CD8-positive, alpha-beta memory T cell (primary cell): ENCODE measurements at regions not wholly inside any gene's neighbourhood (a gene's known extent, or its start where the extent isn't known, plus 50 kb on each side); places are given as distances from the start of the nearest gene placed in this dataset.
"Not testable (repeated sequence)": the region's sequence is repeated elsewhere in the genome, so short reads cannot be mapped to it uniquely, and the experiment has no call there.

Experiments
- CTCF ChIA-PET: fragments of 350-600 bp; sonication (Branson Sonifier 250); formaldehyde crosslinking; loops from one replicate; lab custom pipeline; 2021; ENCODE audit warnings: antibody characterized with exemption; lab: Charles Lee
- POLR2A ChIA-PET: fragments of 350-600 bp; sonication (Branson Sonifier 250); formaldehyde crosslinking; loops from one replicate; lab custom pipeline; 2021; ENCODE audit warnings: antibody characterized with exemption; lab: Charles Lee
- DNase-seq, 5 donors: peaks; one replicate each; pipeline versions ENCODE4 v3.0.0 to v3.0.0-alpha.2; 2020 to 2022; ENCODE audit warnings: mixed read lengths in 1 of 5
- H3K27ac ChIP-seq: one replicate; pipeline ENCODE4 v1.7.0; 2013; ENCODE audit warnings: low read depth, mild to moderate bottlenecking, low read length, moderate library complexity
- H3K27me3 ChIP-seq: 2 replicates; pipeline ENCODE4 v1.7.0; 2013; ENCODE audit warnings: low read length, mild to moderate bottlenecking; ENCODE audit not compliant: insufficient read depth, poor library complexity, severe bottlenecking
- H3K36me3 ChIP-seq: 2 replicates; pipeline ENCODE4 v1.7.0; 2013; ENCODE audit warnings: mild to moderate bottlenecking, low read length, moderate library complexity; ENCODE audit not compliant: insufficient read depth
- H3K4me1 ChIP-seq: 2 replicates; pipeline ENCODE4 v1.7.0; 2013; ENCODE audit warnings: mild to moderate bottlenecking, low read length, moderate library complexity; ENCODE audit not compliant: insufficient read depth
- H3K4me3 ChIP-seq: 2 replicates; pipeline ENCODE4 v1.7.0; 2013; ENCODE audit warnings: mild to moderate bottlenecking, low read length
- H3K9me3 ChIP-seq: 2 replicates; pipeline ENCODE4 v1.7.0; 2013; ENCODE audit warnings: mild to moderate bottlenecking, low read length
- H3K27ac Mint-ChIP-seq, 8 donors: one replicate each; pipeline ENCODE4 v1.8.0; 2020 to 2021; ENCODE audit warnings: mixed read lengths in 8 of 8, mild to moderate bottlenecking in 6 of 8, inconsistent platforms in 3 of 8, moderate library complexity in 3 of 8
- H3K27me3 Mint-ChIP-seq, 2 donors: one replicate each; pipeline ENCODE4 v1.8.0; 2020 to 2021; ENCODE audit warnings: mixed read lengths in 2 of 2, mild to moderate bottlenecking in 1 of 2, moderate library complexity in 1 of 2
- H3K36me3 Mint-ChIP-seq, 3 donors: one replicate each; pipeline ENCODE4 v1.8.0; 2020 to 2021; ENCODE audit warnings: mixed read lengths in 3 of 3, inconsistent platforms in 1 of 3, mild to moderate bottlenecking in 1 of 3
- H3K4me1 Mint-ChIP-seq, 3 donors: one replicate each; pipeline ENCODE4 v1.8.0; 2020 to 2021; ENCODE audit warnings: mixed read lengths in 3 of 3, inconsistent platforms in 1 of 3, mild to moderate bottlenecking in 1 of 3
- H3K4me3 Mint-ChIP-seq, 7 donors: one replicate each; pipeline ENCODE4 v1.8.0; 2020 to 2021; ENCODE audit warnings: mixed read lengths in 7 of 7, mild to moderate bottlenecking in 6 of 7, moderate library complexity in 4 of 7, inconsistent platforms in 2 of 7
- H3K9me3 Mint-ChIP-seq, 5 donors: one replicate each; pipeline ENCODE4 v1.8.0; 2020 to 2022; ENCODE audit warnings: mixed read lengths in 5 of 5, mild to moderate bottlenecking in 3 of 5, moderate library complexity in 2 of 5, inconsistent platforms in 1 of 5

DNA sequence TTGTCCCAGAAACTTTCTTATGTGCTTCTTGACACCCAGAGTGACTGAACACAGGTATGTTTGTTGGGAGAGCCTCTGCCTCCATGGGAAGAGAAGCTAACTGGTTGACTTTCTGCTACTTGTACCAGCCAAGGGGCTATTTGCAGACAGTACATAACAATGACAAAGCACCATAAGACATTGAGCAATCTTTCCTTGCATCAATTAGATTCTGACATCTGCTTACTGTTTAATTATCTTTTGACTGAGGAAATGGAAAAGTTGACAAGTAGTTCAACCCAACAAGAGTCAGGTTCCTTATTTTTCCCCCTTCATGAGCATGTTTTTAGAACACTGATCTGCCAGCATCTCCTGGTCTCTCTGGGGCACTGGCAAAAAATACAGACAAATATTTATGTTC lies 157.7 kb downstream of the RPLP1 start:
- no peaks in the 10 kb centered on the region for H3K27me3 ChIP-seq
- H3K27me3 Mint-ChIP-seq: peaks cover 0 to 6% of the 10 kb centered on the region in 2 donors
- H3K27ac ChIP-seq: no peak overlapping the region
- no peaks in the 10 kb centered on the region for H3K36me3 Mint-ChIP-seq
- H3K36me3 ChIP-seq: no peaks in the 10 kb centered on the region
- ChIA-PET POLR2A (interaction anchor here (0.7 kb wide), 1 partner anchor 24 kb away, joined by 4 read pairs; no protein-coding TSS in a partner anchor), CTCF (interaction anchor here (0.6 kb wide), 1 partner anchor 1005 kb away, joined by 3 read pairs; no protein-coding TSS in a partner anchor)
- DNase-seq: no peak
- no peaks in the 10 kb centered on the region for H3K4me1 ChIP-seq
- H3K9me3 Mint-ChIP-seq: no peaks in the 10 kb centered on the region
- no peak overlapping the region for H3K4me3 ChIP-seq
- no peak overlapping the region for H3K27ac Mint-ChIP-seq
- H3K4me3 Mint-ChIP-seq: no peak overlapping the region
- H3K9me3 ChIP-seq: no peaks in the 10 kb centered on the region
- H3K4me1 Mint-ChIP-seq: peaks cover 9 to 12% (median 11%) of the 10 kb centered on the region in 3 donors

- ChIA-PET POLR2A (no interaction called here), CTCF (interaction anchor here (0.6 kb wide), 1 partner anchor 1005 kb away, joined by 3 read pairs; no protein-coding TSS in a partner anchor)
- no peak for DNase-seq
- H3K4me3 Mint-ChIP-seq: no peak overlapping the region
- H3K36me3 Mint-ChIP-seq: no peaks in the 10 kb centered on the region
- H3K27me3 ChIP-seq: no peaks in the 10 kb centered on the region
- H3K9me3 Mint-ChIP-seq: no peaks in the 10 kb centered on the region
- no peaks in the 10 kb centered on the region for H3K9me3 ChIP-seq
- no peak overlapping the region for H3K27ac ChIP-seq
- H3K4me1 ChIP-seq: no peaks in the 10 kb centered on the region
- no peak overlapping the region for H3K4me3 ChIP-seq
- peaks cover 6 to 9% (median 6%) of the 10 kb centered on the region in 3 donors for H3K4me1 Mint-ChIP-seq
- H3K27me3 Mint-ChIP-seq: peaks cover 0 to 8% of the 10 kb centered on the region in 2 donors
- no peaks in the 10 kb centered on the region for H3K36me3 ChIP-seq
- H3K27ac Mint-ChIP-seq: no peak overlapping the region
Measured at GRCh38 chr15:69610858-69611257, 158.2 kb downstream of the RPLP1 start.

GRCh38 chr15:69612112-69612511 lies 159.5 kb downstream of the RPLP1 start:
- no peak overlapping the region for H3K27ac Mint-ChIP-seq
- no peaks in the 10 kb centered on the region for H3K9me3 Mint-ChIP-seq
- no peaks in the 10 kb centered on the region for H3K36me3 Mint-ChIP-seq
- DNase-seq: no peak
- ChIA-PET CTCF (no interaction called here), POLR2A (interaction anchor here (0.7 kb wide), 1 partner anchor 25 kb away, joined by 3 read pairs; no protein-coding TSS in a partner anchor)
- H3K27me3 Mint-ChIP-seq: peaks cover 0 to 8% of the 10 kb centered on the region in 2 donors
- H3K4me1 Mint-ChIP-seq: peaks cover 0 to 3% (median 0%) of the 10 kb centered on the region in 3 donors
- H3K4me3 Mint-ChIP-seq: no peak overlapping the region
- no peaks in the 10 kb centered on the region for H3K27me3 ChIP-seq
- no peaks in the 10 kb centered on the region for H3K36me3 ChIP-seq
- H3K4me1 ChIP-seq: no peaks in the 10 kb centered on the region
- no peak overlapping the region for H3K4me3 ChIP-seq
- no peak overlapping the region for H3K27ac ChIP-seq
- no peaks in the 10 kb centered on the region for H3K9me3 ChIP-seq

DNA sequence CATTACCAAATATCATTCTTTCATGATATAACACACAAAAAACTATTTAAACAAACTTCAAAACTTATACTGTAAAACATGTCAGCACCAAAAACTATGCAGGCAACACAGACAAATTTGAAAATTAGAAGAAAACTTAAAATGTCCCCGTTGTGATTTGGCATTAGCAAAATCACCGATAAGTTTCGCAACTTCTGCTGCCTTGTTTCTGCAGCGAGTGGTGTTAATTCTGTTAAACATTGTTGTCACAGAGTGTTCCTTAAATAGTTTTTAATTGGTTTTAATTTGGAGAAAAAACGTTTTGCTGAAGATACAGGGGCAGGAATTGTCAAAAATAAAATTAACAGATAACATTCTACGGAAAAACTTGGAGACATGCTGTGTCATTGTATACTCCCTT lies 160.6 kb downstream of the RPLP1 start:
- CTCF ChIA-PET: no interaction called here
- no peaks in the 10 kb centered on the region for H3K9me3 Mint-ChIP-seq
- POLR2A ChIA-PET: no interaction called here

GRCh38 chr15:69613988-69614387 lies 161.4 kb downstream of the RPLP1 start:
- POLR2A ChIA-PET: no interaction called here
- Histone ChIP-seq H3K9me3 (no peaks in the 10 kb centered on the region), H3K36me3 (no peaks in the 10 kb centered on the region), H3K4me3 (no peak overlapping the region), H3K4me1 (no peaks in the 10 kb centered on the region), H3K27ac (no peak overlapping the region), H3K27me3 (no peaks in the 10 kb centered on the region)
- no peak overlapping the region for H3K4me3 Mint-ChIP-seq
- H3K36me3 Mint-ChIP-seq: no peaks in the 10 kb centered on the region
- no peaks in the 10 kb centered on the region for H3K9me3 Mint-ChIP-seq
- no peak overlapping the region for H3K27ac Mint-ChIP-seq
- H3K27me3 Mint-ChIP-seq: peaks cover 0 to 8% of the 10 kb centered on the region in 2 donors
- DNase-seq: no peak
- H3K4me1 Mint-ChIP-seq: no peaks in the 10 kb centered on the region
- CTCF ChIA-PET: no interaction called here

More for the DNA sequence above, 160.6 kb downstream of the RPLP1 start:
- no peak overlapping the region for H3K4me3 Mint-ChIP-seq
- peaks cover 0 to 8% of the 10 kb centered on the region in 2 donors for H3K27me3 Mint-ChIP-seq
- no peak overlapping the region for H3K27ac Mint-ChIP-seq
- Histone ChIP-seq H3K27me3 (no peaks in the 10 kb centered on the region), H3K27ac (no peak overlapping the region), H3K4me3 (no peak overlapping the region), H3K9me3 (no peaks in the 10 kb centered on the region), H3K36me3 (no peaks in the 10 kb centered on the region), H3K4me1 (no peaks in the 10 kb centered on the region)
- peaks cover 0 to 3% (median 0%) of the 10 kb centered on the region in 3 donors for H3K4me1 Mint-ChIP-seq
- no peak for DNase-seq
- no peaks in the 10 kb centered on the region for H3K36me3 Mint-ChIP-seq

DNA sequence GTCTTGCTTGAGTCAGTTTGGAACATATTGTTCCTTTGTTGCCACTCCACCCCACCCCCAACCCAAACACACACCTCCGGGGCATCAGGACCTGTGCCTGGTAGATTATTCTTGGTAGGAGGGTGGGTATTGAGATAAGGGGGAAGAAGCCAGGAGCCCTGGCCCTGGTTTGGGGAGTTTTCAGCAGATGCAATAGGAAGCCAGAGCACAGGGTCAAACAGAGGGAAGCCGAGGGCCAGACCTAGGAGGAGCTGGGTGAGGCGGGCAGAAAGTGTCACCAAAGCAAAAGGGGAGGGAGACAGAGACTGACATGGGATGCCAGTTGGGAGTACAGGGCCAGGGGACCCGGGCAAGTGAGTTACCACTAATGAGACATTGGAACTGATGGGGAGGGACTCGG lies 163.1 kb downstream of the RPLP1 start:
- H3K4me1 ChIP-seq: no peaks in the 10 kb centered on the region
- H3K27me3 ChIP-seq: no peaks in the 10 kb centered on the region
- H3K27ac ChIP-seq: no peak overlapping the region
- Mint-ChIP-seq H3K4me3 (no peak overlapping the region), H3K27me3 (peaks cover 0 to 8% of the 10 kb centered on the region in 2 donors), H3K27ac (no peak overlapping the region), H3K9me3 (no peaks in the 10 kb centered on the region), H3K4me1 (no peaks in the 10 kb centered on the region), H3K36me3 (no peaks in the 10 kb centered on the region)
- ChIA-PET POLR2A (no interaction called here), CTCF (interaction anchor here (1.3 kb wide), 1 partner anchor 13 kb away, joined by 3 read pairs; no protein-coding TSS in a partner anchor)
- H3K9me3 ChIP-seq: no peaks in the 10 kb centered on the region
- H3K4me3 ChIP-seq: no peak overlapping the region
- H3K36me3 ChIP-seq: no peaks in the 10 kb centered on the region
- no peak for DNase-seq

DNA sequence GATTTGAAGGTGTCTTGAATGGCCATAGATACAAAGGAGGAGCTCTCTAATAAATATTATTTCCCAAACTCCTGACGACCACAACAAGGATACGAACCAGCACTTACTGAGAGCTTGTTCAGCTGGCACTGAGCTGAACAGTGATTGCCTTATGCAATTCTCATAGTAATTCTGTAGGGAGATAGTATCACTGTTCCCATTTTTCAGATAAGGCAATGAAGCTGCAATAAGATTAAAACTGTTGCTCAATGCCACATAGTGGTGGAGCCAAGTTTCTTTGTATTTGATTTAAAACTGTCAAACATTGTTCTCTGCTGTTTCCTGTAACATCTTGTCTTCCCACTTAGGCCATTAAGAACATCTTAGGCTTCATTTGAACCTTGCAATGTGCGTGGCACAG lies 163.9 kb downstream of the RPLP1 start:
- POLR2A ChIA-PET: no interaction called here
- H3K4me1 Mint-ChIP-seq: no peaks in the 10 kb centered on the region
- no peak for DNase-seq
- no peaks in the 10 kb centered on the region for H3K27me3 ChIP-seq
- H3K4me3 Mint-ChIP-seq: no peak overlapping the region
- H3K4me1 ChIP-seq: no peaks in the 10 kb centered on the region
- no peak overlapping the region for H3K4me3 ChIP-seq
- no peaks in the 10 kb centered on the region for H3K36me3 Mint-ChIP-seq
- CTCF ChIA-PET: interaction anchor here (1.3 kb wide), 1 partner anchor 14 kb away, joined by 3 read pairs; no protein-coding TSS in a partner anchor
- no peaks in the 10 kb centered on the region for H3K9me3 ChIP-seq
- H3K9me3 Mint-ChIP-seq: no peaks in the 10 kb centered on the region
- no peak overlapping the region for H3K27ac ChIP-seq
- H3K27me3 Mint-ChIP-seq: peaks cover 0 to 8% of the 10 kb centered on the region in 2 donors
- no peaks in the 10 kb centered on the region for H3K36me3 ChIP-seq
- no peak overlapping the region for H3K27ac Mint-ChIP-seq

- H3K36me3 ChIP-seq, H3K4me1 Mint-ChIP-seq, CTCF ChIA-PET, H3K27ac Mint-ChIP-seq, H3K9me3 Mint-ChIP-seq, H3K36me3 Mint-ChIP-seq, H3K4me3 ChIP-seq, H3K27ac ChIP-seq, POLR2A ChIA-PET, DNase-seq, H3K4me1 ChIP-seq, H3K9me3 ChIP-seq, H3K27me3 ChIP-seq, H3K27me3 Mint-ChIP-seq, H3K4me3 Mint-ChIP-seq: not testable (repeated sequence)
Measured at GRCh38 chr15:69617144-69617543, 164.5 kb downstream of the RPLP1 start.
